ENCODE measurements at regions not wholly inside any gene's neighbourhood (a gene's known extent, or its start where the extent isn't known, plus 50 kb on each side); places are given as distances from the start of the nearest gene placed in this dataset.

- Histone ChIP-seq H2BK120ac (ENCODE audit: low read depth, low read length) (no peak overlapping the region), H3K27ac (ENCODE audit: low read length, poor library complexity, severe bottlenecking) (no peak overlapping the region), H3K4ac (ENCODE audit: low read depth in 1 of 2, low read length in 2 of 2) (no peak overlapping the region), H3K4me1 (ENCODE audit: control insufficient read depth, insufficient read depth, low read depth, low read length) (peaks cover 14% of the 10 kb centered on the region), H3K27me3 (ENCODE audit: control insufficient read depth in 1 of 2, insufficient read depth in 1 of 2, low read length in 2 of 2) (no peaks in the 10 kb centered on the region), H3K23ac (ENCODE audit: low read length in 2 of 2) (no peak overlapping the region), H3K14ac (ENCODE audit: low read length in 2 of 2) (no peak overlapping the region), H2AK5ac (ENCODE audit: low read length, severe bottlenecking) (peak overlapping the region; percentile 22), H2AFZ (ENCODE audit: low read depth, low read length) (no peak overlapping the region), H3K4me3 (ENCODE audit: insufficient read depth in 1 of 2, low read depth in 1 of 2, low read length in 2 of 2) (no peak overlapping the region), H3K9ac (ENCODE audit: low read length) (no peak overlapping the region), H4K8ac (ENCODE audit: low read length) (no peak overlapping the region), H3K18ac (ENCODE audit: low read depth in 1 of 2, low read length in 2 of 2) (no peak overlapping the region), H3K36me3 (ENCODE audit: control insufficient read depth in 1 of 2, insufficient read depth in 2 of 2, low read depth in 1 of 2, low read length in 2 of 2) (no peaks in the 10 kb centered on the region), H2BK5ac (ENCODE audit: low read depth, low read length, poor library complexity, severe bottlenecking) (no peak overlapping the region), H4K91ac (ENCODE audit: low read length) (no peak overlapping the region), H3K9me3 (ENCODE audit: control insufficient read depth, low read length) (no peaks in the 10 kb centered on the region), H3K4me2 (ENCODE audit: low read length, poor library complexity, severe bottlenecking) (no peak overlapping the region), H3K79me1 (replicated peaks; ENCODE audit: low read length, poor library complexity, severe bottlenecking) (no peaks in the 10 kb centered on the region), H2BK12ac (ENCODE audit: low read length in 2 of 2) (no peak overlapping the region), H2BK15ac (ENCODE audit: low read depth, poor library complexity, severe bottlenecking) (no peak overlapping the region)
- 6% methylated on average over 1 of the region's 1 CpG for WGBS
- DNase-seq: peak; percentile 76
Observed at GRCh38 chr11:13210424-13210823, 67.2 kb upstream of the BMAL1 start.

- Histone ChIP-seq H2AK5ac (ENCODE audit: low read length, severe bottlenecking) (peak overlapping the region; percentile 69), H3K9ac (ENCODE audit: low read length) (peak overlapping the region; percentile 90), H2AFZ (ENCODE audit: low read depth, low read length) (no peak overlapping the region), H3K27me3 (ENCODE audit: control insufficient read depth in 1 of 2, insufficient read depth in 1 of 2, low read length in 2 of 2) (no peaks in the 10 kb centered on the region), H2BK5ac (ENCODE audit: low read depth, low read length, poor library complexity, severe bottlenecking) (no peak overlapping the region), H4K91ac (ENCODE audit: low read length) (no peak overlapping the region), H2BK15ac (ENCODE audit: low read depth, poor library complexity, severe bottlenecking) (no peak overlapping the region), H3K27ac (ENCODE audit: low read length, poor library complexity, severe bottlenecking) (peak overlapping the region; percentile 7), H3K4ac (ENCODE audit: low read depth in 1 of 2, low read length in 2 of 2) (peak overlapping the region in 1 of 2 experiments; percentile 17), H3K79me1 (replicated peaks; ENCODE audit: low read length, poor library complexity, severe bottlenecking) (no peaks in the 10 kb centered on the region), H3K4me2 (ENCODE audit: low read length, poor library complexity, severe bottlenecking) (no peak overlapping the region), H3K9me3 (ENCODE audit: control insufficient read depth, low read length) (no peaks in the 10 kb centered on the region), H2BK12ac (ENCODE audit: low read length in 2 of 2) (peak overlapping the region; percentile 2 to 98), H2BK120ac (ENCODE audit: low read depth, low read length) (no peak overlapping the region), H3K4me3 (ENCODE audit: insufficient read depth in 1 of 2, low read depth in 1 of 2, low read length in 2 of 2) (no peak overlapping the region), H3K14ac (ENCODE audit: low read length in 2 of 2) (no peak overlapping the region), H3K36me3 (ENCODE audit: control insufficient read depth in 1 of 2, insufficient read depth in 2 of 2, low read depth in 1 of 2, low read length in 2 of 2) (no peaks in the 10 kb centered on the region), H3K4me1 (ENCODE audit: control insufficient read depth, insufficient read depth, low read depth, low read length) (peaks cover 12% of the 10 kb centered on the region), H3K23ac (ENCODE audit: low read length in 2 of 2) (no peak overlapping the region), H3K18ac (ENCODE audit: low read depth in 1 of 2, low read length in 2 of 2) (peak overlapping the region; percentile 72 to 75), H4K8ac (ENCODE audit: low read length) (no peak overlapping the region)
- 82% methylated on average over 4 of the region's 5 CpGs for WGBS
- no peak for DNase-seq
Observed at GRCh38 chr11:13214276-13214675, 63.3 kb upstream of the BMAL1 start.

GRCh38 chr11:13215149-13215548, 62.4 kb upstream of the BMAL1 start:
- Histone ChIP-seq H3K4me1 (ENCODE audit: control insufficient read depth, insufficient read depth, low read depth, low read length) (peaks cover 12% of the 10 kb centered on the region), H3K9ac (ENCODE audit: low read length) (peak overlapping the region; percentile 90), H3K36me3 (ENCODE audit: control insufficient read depth in 1 of 2, insufficient read depth in 2 of 2, low read depth in 1 of 2, low read length in 2 of 2) (no peaks in the 10 kb centered on the region), H3K79me1 (replicated peaks; ENCODE audit: low read length, poor library complexity, severe bottlenecking) (no peaks in the 10 kb centered on the region), H2BK15ac (ENCODE audit: low read depth, poor library complexity, severe bottlenecking) (no peak overlapping the region), H3K27me3 (ENCODE audit: control insufficient read depth in 1 of 2, insufficient read depth in 1 of 2, low read length in 2 of 2) (no peaks in the 10 kb centered on the region), H3K9me3 (ENCODE audit: control insufficient read depth, low read length) (no peaks in the 10 kb centered on the region), H2AFZ (ENCODE audit: low read depth, low read length) (no peak overlapping the region), H2BK5ac (ENCODE audit: low read depth, low read length, poor library complexity, severe bottlenecking) (no peak overlapping the region), H4K8ac (ENCODE audit: low read length) (peak overlapping the region; percentile 45), H3K23ac (ENCODE audit: low read length in 2 of 2) (no peak overlapping the region), H4K91ac (ENCODE audit: low read length) (peak overlapping the region; percentile 43), H2AK5ac (ENCODE audit: low read length, severe bottlenecking) (peak overlapping the region; percentile 69), H3K27ac (ENCODE audit: low read length, poor library complexity, severe bottlenecking) (peak overlapping the region; percentile 100), H2BK12ac (ENCODE audit: low read length in 2 of 2) (no peak overlapping the region), H3K14ac (ENCODE audit: low read length in 2 of 2) (no peak overlapping the region), H3K18ac (ENCODE audit: low read depth in 1 of 2, low read length in 2 of 2) (peak overlapping the region in 1 of 2 experiments; percentile 1), H3K4me3 (ENCODE audit: insufficient read depth in 1 of 2, low read depth in 1 of 2, low read length in 2 of 2) (no peak overlapping the region), H3K4me2 (ENCODE audit: low read length, poor library complexity, severe bottlenecking) (no peak overlapping the region), H2BK120ac (ENCODE audit: low read depth, low read length) (no peak overlapping the region), H3K4ac (ENCODE audit: low read depth in 1 of 2, low read length in 2 of 2) (peak overlapping the region; percentile 5 to 57)
- 39% methylated on average over 2 of the region's 4 CpGs for WGBS
- peak; percentile 83 for DNase-seq

- peak overlapping the region; percentile 92 to 99 for H3K18ac ChIP-seq (ENCODE audit: low read depth in 1 of 2, low read length in 2 of 2)
- H3K9ac ChIP-seq (ENCODE audit: low read length): peak overlapping the region; percentile 90
- peaks cover 12% of the 10 kb centered on the region for H3K4me1 ChIP-seq (ENCODE audit: control insufficient read depth, insufficient read depth, low read depth, low read length)
- H2AFZ ChIP-seq (ENCODE audit: low read depth, low read length): peak overlapping the region; percentile 49
- WGBS: 0% methylated on average over 8 of the region's 8 CpGs
- H3K27ac ChIP-seq (ENCODE audit: low read length, poor library complexity, severe bottlenecking): peak overlapping the region; percentile 100
- H2BK120ac ChIP-seq (ENCODE audit: low read depth, low read length): peak overlapping the region; percentile 97
- H3K14ac ChIP-seq (ENCODE audit: low read length in 2 of 2): no peak overlapping the region
- peak overlapping the region; percentile 47 for H3K4me2 ChIP-seq (ENCODE audit: low read length, poor library complexity, severe bottlenecking)
- H3K27me3 ChIP-seq (ENCODE audit: control insufficient read depth in 1 of 2, insufficient read depth in 1 of 2, low read length in 2 of 2): no peaks in the 10 kb centered on the region
- peak; percentile 98 for DNase-seq
- H2BK12ac ChIP-seq (ENCODE audit: low read length in 2 of 2): peak overlapping the region; percentile 49 to 76
- no peak overlapping the region for H3K23ac ChIP-seq (ENCODE audit: low read length in 2 of 2)
- H3K36me3 ChIP-seq (ENCODE audit: control insufficient read depth in 1 of 2, insufficient read depth in 2 of 2, low read depth in 1 of 2, low read length in 2 of 2): no peaks in the 10 kb centered on the region
- peak overlapping the region; percentile 97 for H4K8ac ChIP-seq (ENCODE audit: low read length)
- peak overlapping the region; percentile 98 for H4K91ac ChIP-seq (ENCODE audit: low read length)
- peak overlapping the region; percentile 7 for H2AK5ac ChIP-seq (ENCODE audit: low read length, severe bottlenecking)
- H2BK15ac ChIP-seq (ENCODE audit: low read depth, poor library complexity, severe bottlenecking): peak overlapping the region; percentile 83
- H3K79me1 ChIP-seq (replicated peaks; ENCODE audit: low read length, poor library complexity, severe bottlenecking): no peaks in the 10 kb centered on the region
- H2BK5ac ChIP-seq (ENCODE audit: low read depth, low read length, poor library complexity, severe bottlenecking): peak overlapping the region; percentile 97
- H3K4me3 ChIP-seq (ENCODE audit: insufficient read depth in 1 of 2, low read depth in 1 of 2, low read length in 2 of 2): peak overlapping the region in 1 of 2 experiments; percentile 54
- peak overlapping the region; percentile 52 to 94 for H3K4ac ChIP-seq (ENCODE audit: low read depth in 1 of 2, low read length in 2 of 2)
- H3K9me3 ChIP-seq (ENCODE audit: control insufficient read depth, low read length): no peaks in the 10 kb centered on the region
Observed at GRCh38 chr11:13216019-13216710, 61.4 kb upstream of the BMAL1 start.
